HG03039 (cell line): ENCODE measurements at regions not wholly inside any gene's neighbourhood (a gene's known extent, or its start where the extent isn't known, plus 50 kb on each side); places are given as distances from the start of the nearest gene placed in this dataset.

Experiments
- ATAC-seq: cut with Tn5 transposase; IDR thresholded peaks from one replicate; pipeline ENCODE4 v1.9.1; 2021; ENCODE audit warnings: mild to moderate bottlenecking, moderate library complexity; ENCODE audit not compliant: unreplicated experiment

DNA sequence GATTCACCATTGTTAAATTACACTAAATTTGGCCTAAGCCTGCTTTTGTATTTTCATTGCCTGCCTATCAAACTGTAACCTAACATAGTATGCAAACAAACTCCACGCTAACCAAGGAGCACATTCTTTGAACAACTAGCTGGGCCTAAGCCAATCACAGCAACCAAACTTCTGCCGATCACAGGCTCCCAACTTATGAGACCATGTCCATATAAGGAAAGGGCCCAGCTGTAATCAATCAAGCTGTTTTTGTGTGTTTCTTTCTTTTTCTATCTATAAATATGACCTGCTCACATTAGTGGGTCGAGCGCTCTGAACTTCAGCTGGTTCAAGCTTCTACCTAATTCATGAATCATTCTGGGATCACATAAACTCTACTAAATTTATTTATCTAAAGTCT, 473.6 kb downstream of the SI start:
- no peak for ATAC-seq

DNA sequence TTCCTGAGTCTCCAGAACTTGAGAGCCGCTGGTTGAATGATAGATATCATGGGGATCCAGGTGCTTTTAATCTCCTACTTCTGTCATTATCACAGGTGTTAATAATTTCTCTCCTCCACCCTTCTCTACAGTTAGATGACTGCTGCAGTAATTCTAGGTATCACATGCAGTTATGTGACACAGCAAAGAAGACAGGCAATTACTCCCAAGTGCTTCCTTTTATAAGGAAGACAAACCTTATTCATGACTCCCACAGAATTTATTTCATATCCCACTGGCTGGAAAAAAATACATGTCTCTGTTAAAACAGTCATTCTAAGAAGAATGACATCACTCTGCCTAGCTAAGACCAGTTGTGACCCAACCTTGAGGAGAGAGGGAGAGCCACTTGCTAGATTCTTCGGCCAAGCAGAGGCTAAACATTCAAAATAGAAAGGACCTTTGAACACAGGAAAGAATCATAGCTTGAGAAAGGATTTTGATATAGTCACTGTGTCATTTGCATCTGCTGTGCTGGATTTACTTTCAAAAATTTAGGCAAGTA, 500.6 kb downstream of the SI start:
- ATAC-seq: no peak

DNA sequence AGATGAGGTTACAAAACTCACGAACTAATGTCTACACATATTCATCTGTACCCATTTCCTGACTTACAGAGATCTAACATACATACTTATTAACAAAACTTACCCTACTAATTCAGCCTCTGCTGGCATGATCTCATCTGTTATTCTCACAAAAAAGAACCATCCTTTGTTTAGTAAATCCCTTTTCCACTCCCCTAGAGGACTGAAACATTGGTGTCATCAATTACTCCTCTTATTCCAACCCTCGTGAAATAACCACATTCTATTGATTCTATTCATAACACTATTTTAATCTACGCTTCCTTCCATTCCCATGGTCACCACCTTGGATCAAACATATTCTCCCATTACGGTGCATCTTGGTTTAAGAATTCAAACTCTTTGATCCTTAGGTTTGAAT, 505.9 kb downstream of the SI start:
- no peak for ATAC-seq

DNA sequence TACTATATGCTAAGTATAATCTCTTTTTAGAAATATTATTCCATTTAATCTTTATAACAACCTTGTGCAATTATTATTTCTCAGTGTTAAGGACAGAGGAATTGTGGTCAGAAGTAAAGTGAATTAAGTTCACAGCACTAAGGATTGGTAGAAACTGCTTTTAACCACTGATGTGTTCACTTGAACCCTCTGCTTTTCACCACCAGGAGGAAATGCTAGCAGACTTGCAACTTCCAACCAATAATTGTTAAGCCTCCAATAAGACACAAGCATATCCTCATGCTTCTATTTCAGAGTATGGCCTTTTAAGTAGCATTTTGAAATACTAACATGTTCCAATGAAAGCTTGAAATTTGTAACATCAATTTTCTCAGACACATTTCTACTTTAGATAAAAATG, 527.4 kb downstream of the SI start:
- no peak for ATAC-seq

DNA sequence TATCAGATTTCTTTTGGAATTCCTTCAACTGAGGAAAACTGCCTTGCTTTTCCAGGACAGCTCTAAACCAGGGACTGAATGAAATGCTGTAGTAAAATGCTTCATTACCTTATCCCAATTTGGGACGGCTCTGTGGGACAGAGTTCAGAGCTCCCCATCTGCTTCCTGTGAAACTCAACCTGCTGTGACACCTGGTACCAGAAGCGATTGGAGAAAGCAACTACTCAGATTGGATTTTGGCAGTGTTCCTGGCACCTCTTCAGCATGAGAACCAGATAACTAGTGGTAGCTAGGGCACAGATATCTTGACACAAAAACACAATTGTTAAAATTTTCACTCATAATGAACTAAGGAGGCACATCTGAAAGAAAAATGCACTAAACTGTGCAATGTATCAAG, 539.1 kb downstream of the SI start:
- no peak for ATAC-seq

DNA sequence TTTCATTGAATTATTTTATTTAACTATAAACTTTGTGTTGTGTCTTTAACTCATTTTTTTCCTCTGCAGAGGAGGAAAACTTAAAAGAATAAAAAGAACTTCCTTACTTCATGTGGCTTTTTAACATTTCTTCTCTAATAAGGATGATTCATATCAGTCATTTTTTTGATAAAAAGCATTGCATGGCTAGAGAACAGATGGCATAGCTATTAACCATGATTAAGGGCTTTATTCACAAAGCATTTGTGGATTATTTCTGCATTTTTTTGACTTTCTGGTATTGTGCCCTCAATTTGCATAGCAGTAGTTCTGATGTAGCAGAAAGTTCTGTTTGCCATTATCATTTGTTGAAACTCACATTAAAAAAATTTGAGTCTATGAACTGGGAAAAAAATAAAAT, 540.8 kb downstream of the SI start:
- ATAC-seq: no peak

DNA sequence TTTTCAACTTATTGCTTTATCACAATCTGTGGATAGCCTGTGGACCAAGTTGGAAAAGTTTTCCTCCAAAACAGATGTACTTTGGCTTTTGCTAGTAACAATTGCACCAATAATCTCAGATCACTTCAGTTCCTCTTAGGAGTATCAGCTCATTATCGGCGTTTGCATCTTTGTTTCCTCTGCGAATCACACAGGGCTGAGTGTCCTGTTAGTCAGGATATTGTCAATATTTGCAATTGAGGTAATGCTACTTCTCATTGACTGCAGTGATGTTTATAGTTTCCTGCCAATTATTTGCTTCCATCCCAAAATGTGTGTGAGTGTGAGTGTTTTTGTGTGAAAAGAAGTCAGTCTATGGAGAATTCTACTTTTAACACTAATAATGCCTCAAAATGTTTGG, 545.0 kb downstream of the SI start:
- no peak for ATAC-seq

DNA sequence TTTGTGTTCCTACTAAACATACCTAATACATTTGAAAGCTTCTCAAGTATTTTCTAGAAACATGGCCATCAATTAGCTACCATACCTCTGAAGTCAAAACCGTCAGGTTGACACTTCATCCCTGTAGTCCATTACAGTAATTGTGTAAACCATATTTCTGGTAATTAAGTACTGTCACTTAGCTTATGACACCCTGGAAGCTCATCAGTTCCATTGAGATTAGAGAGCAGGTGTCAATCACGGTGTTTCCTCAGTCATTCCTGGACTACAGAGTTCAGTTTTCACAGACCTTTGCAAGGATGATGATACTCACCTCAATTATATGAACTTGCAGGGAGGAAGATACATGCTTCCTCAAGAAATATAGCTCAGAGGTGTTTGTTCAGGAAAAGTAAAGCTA, 552.0 kb downstream of the SI start:
- ATAC-seq: no peak

DNA sequence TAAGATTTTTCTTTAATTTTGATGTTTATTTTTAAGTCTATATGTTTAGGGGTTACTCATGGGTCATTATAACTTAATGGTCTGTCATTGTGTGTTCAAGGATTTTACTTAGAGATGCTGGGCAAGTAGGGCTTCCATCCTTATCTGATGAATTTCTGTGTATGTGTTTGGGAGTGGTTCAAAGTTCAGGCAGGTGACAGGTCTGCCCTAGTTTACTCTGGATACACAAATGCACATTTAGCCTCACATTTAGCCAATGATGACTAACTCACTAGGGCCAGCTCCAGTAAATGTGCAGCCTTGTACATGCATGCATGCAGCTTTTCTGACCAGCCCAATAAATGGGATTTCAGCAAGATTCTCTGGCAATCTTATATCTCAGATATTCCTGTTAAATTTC, 554.1 kb downstream of the SI start:
- no peak for ATAC-seq

DNA sequence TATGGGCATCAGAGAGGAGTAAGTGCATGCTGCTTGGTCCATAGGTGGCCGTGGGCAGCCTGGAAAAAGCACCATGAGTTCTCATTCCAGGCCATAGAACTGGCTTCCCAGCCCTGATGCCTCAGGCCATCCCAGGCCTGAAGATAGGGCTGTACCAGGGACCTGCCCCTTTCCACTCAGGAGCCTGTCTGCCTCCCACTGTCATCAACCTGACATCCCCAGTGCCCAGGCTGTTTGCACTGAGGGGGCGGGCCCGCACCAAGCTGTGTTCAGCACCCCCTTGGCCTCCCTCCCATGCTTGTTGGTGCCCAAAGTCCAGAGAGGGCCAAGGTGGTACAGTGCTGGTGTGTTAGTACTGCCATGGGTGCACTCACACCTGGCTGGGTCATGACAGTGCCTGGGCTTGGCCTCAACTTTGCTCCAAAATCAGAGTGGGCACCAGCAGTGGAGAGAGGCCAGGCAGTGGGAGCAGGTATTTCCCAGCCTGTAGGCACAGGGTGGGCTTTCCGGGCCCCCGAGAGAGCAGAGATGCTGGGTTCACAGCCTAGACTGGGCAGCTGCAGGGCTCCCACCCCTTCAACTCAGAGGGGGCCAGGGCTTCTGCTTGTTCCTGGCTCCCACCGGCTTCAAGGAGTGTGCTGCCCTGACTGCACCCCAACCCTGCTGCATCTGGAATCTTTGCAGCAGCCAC, 556.1 kb downstream of the SI start:
- ATAC-seq: no peak

DNA sequence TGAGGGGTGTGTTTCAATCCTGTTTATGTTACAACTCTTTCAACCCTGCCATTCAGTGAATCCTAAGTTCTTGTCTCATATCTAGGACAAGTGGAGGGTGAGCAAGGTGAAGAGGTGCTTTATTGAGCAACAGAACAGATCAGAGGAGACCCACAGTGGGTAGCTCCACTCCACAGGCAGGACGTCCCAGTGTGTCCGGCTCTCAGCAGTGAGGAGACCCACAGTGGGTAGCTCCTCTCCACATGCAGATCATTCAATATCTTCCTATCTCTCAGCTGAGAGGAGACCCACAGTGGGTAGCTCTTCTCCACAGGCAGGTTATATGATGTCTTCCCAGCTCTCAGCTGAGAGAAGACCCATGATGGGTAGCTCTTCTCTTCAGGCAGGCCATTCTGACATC, 556.7 kb downstream of the SI start:
- no peak for ATAC-seq

DNA sequence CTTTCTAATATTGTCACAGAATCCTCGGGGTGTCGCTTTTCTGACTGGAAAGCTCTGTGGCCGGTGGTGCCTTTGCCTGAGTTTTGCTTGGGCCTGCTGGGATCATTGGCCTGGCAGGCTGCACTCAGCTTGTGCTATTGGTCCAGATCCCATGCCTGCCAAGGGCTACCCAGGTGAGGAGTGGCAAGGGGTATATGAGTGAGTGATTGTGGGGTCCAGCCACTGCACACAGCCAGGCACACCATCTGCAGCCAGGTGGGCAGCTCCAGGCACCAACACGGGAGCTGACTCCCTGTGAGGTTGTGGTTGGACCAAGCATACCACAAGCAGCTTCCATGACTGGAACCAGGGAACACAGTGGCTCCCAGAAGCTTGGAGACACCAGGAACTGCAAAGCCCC, 557.2 kb downstream of the SI start:
- no peak for ATAC-seq

DNA sequence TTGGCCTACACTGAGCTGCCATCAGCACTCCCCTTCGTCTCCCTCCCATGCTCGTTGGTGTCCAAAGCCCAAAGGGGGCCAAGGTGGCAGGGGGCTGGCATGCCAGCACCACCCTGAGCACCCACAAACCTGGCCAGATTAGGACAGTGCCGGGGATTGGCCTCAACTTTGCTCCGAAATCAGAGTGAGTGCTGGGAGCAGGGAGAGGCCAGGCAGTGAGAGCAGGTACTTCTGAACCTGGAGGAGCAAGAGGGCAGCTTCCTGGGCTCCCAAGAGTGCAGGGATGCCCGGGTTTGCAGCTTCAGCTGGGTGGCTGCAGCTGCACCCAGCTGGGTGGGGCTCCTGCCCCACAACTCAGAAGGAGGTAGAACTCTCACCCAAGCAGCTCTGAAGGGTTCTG, 563.0 kb downstream of the SI start:
- ATAC-seq: no peak

DNA sequence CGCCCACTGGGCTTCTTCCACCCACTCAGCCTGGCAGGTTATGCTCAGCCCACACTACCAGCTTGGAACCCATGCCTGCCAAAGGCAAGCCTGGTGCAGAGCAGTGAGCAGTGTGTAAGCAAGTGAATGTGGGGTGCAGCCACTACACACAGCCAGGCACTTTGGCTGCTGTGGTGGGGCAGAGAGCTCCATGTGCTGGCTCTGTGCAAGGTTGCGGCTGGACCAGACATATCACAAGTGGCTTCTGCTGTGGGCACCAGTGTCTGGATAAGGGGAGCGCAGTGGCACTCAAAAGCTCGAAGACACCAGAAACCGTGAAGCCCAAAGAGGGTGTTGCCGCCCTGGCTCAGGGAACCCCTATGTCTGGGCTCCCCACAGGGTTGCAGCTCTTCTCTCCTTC, 563.7 kb downstream of the SI start:
- ATAC-seq: no peak

DNA sequence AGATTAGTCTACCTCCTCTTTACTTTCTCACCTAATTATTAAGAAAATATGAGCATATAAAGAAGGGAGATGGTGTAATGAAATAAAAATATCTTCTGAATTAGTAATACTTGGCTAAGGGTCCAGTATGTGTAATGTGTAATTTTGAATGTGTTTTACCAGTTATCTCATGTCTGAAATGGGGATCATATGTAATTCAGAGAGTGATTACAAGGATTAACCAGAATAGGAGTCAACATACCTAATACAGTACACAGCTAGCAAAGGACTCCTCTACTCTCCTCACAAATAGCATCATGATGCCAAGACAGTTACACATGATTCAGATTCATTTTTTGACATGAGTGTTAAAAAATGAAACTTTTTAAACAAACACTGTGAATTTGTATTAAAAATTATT, 570.4 kb downstream of the SI start:
- no peak for ATAC-seq

DNA sequence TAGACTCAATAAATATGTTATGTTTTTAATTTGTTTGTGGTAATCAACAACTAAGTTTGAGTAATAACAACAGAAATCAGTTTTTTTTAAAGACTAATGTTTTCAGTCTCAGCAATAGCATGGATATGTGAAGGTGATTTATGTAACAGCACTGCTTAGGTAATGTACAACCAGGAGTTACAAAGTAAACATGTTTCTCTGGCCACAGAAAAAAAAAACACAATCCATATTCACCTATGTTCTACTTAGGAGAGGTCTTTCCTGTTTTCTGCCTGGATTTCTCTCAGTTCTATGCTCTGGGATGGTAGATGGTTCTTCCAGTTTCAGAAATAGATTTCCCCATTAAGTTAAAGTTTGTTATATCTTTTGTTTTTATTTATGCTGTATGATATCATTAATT, 579.4 kb downstream of the SI start:
- ATAC-seq: no peak

DNA sequence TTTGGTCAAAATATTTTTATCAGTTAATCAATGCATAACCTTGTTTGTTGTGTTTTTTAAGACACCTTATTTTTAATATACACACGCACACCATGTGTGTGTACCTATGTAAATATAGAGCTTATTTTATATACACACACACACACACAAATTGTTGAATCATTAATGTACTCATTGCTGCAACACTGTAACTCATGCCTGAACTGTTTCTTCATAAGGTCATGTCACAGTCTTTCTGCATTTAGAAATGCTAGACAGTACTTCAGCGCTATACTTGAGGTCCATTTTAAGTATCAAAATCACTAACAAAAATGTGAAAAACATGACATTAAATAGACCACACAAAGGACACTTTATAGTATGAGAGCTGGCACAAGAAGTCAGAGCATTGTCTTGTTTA, 589.4 kb downstream of the SI start:
- ATAC-seq: no peak

DNA sequence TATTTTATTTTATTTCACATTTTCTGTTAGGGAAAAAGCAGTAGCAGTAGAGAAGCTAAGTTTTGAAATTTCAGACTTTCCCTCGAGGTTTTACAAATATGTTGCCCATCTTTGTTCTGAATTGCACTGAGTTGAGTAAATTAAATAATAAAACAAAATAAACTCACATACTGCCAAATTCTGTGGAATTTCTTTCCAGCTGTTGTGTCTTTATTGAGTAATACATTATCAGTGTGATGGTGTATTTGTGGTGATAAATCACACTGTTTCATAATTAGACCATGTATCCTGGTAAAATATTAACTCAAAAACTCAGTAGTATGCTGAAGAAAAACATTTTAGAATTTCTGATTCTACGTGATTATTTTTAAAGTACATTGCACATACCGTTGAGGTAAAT, 592.1 kb downstream of the SI start:
- no peak for ATAC-seq

DNA sequence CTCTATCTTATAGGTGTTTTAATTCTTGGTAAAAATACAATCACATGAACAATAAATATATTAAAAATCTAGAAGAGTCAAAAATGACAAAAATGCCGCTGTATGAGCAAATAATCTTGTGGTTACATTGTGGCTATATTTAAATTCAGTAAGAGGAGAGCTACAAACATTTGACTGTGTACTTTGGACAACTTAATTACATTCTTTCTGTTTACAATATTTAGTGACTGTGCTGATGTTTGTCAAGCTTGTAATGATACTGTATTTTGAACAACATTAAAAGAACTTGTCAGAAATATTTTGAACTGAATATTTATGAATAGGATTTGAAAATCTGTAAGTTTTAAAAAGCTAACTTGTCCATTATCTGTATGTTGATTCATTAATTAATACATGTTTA, 598.3 kb downstream of the SI start:
- no peak for ATAC-seq

DNA sequence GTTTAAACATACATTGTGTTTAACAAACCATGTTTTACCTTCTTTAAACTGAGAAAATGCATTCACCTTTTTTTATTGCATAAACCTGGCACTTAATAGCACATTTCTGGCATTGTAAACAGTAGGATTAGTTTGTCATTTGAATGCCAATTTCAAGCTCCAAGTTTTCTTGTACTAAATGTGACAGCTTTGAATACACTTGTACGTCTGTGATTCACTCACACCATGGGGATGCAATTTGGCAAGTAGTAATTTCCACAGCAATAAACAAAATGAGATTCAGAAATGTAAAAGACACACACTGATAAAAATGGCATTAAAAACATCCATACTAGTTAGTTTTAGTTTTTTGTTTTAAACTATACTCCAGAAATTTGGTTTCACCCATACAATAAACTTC, 598.9 kb downstream of the SI start:
- no peak for ATAC-seq

DNA sequence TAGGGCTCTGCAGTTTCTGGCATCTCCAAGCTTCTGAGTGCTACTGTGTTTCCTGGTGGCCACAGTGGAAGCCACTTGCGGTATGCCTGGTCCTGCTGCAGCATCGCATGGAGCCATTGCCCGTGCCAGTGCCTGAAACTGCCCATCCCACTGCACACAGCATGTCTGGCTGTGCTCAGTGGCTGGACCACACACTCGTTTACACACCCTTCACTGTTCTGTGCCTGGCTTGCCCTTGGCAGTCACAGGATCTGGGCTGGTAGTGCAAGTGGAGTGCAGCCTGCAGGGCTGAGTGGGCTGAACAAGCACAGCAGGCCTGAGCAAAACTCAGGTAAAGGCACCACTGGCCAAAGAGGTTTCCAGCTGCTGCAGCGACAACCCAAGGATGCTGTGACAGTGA, 600.0 kb downstream of the SI start:
- ATAC-seq: no peak

DNA sequence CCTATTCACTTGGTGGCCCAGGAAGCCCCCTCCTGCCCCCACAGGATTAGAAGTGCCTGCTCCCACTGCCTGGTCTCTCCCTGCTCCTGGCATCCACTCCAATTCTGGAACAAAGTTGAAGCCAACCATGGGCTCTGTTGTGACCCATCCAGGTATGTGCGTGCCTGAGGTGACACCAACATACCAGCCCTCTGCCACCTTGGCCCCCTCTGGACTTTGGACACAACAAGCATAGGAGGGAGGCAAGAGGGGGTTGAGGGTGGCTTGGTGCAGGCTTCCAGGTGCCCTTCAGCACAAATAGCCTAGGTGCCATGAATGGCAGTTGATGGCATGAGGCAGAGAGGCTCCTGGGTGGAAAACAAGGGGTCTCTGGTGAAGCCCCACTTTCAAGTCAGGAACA, 600.9 kb downstream of the SI start:
- no peak for ATAC-seq

DNA sequence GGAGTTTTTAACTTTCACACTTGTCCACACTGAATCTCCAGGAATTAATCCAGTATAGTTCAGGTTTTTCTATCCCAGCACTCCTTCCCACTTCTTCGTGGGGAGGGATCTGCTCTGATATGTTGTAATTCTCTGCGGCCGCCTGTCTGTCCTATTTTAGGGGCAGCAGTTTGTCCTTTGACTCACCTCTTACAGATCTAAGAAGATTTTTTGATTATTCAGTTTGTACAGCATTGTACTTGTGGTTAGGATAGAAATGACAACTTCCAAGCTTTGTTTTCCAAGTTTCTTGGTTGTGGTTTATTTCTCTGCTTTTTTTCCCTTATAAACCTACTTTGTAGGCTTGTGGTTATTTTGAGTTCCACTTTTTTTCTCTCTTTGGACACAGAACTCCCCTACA, 601.7 kb downstream of the SI start:
- ATAC-seq: no peak
